ENCODE measurements at regions not wholly inside any gene's neighbourhood (a gene's known extent, or its start where the extent isn't known, plus 50 kb on each side); places are given as distances from the start of the nearest gene placed in this dataset.

DNA sequence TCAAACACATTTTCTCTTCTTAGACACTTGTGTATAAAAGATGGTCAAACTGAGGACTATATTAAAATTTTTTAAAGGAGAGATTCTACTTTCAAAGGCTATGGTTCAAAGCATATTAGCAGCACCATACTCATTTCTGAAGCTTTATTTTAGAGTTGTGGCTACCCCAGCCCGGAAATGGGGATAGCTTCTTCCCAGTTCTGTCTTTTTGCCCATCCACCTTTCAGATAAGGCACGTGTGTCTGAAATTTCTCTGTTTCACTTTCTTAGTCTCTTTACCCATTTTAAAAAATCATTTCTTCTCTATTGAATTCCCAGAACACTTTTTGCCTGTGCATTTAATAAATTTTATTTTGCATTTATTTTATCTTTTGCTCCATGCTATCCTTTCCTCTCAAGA, 431.5 kb downstream of the RNF144A start:
- Histone ChIP-seq H3K36me3 (ENCODE audit: control insufficient read depth, low read length) (no peaks in the 10 kb centered on the region), H3K27me3 (ENCODE audit: control insufficient read depth, low read length) (no peaks in the 10 kb centered on the region; the same call in 1 of the 2 replicates), H3K4me3 (ENCODE audit: low read length) (no peak overlapping the region), H3K79me2 (ENCODE audit: control insufficient read depth, low read length) (no peaks in the 10 kb centered on the region), H3K9me2 (replicated peaks; ENCODE audit: control insufficient read depth, low read length) (no peaks in the 10 kb centered on the region), H3K27ac (ENCODE audit: low read depth, low read length) (no peak overlapping the region), H3F3A (ENCODE audit: control insufficient read depth, insufficient read depth) (no peaks in the 10 kb centered on the region), H4K20me1 (ENCODE audit: control insufficient read depth, insufficient read depth, low read depth, low read length) (no peaks in the 10 kb centered on the region), H3K9me3 (ENCODE audit: control insufficient read depth, insufficient read depth, low read length) (no peaks in the 10 kb centered on the region), H3K4me1 (ENCODE audit: control insufficient read depth, low read length) (no peaks in the 10 kb centered on the region), H3K4me2 (ENCODE audit: low read length) (no peak overlapping the region)
- TF ChIP-seq CTCF (IDR thresholded peaks at IDR 0.05; ENCODE audit: low read depth, low read length, poor library complexity, severe bottlenecking) (no peak), EZH2phosphoT487 (IDR thresholded peaks at IDR 0.05; ENCODE audit: borderline replicate concordance, low read length) (no peak)

- Histone ChIP-seq H4K20me1 (ENCODE audit: control insufficient read depth, insufficient read depth, low read depth, low read length) (no peaks in the 10 kb centered on the region), H3K27ac (ENCODE audit: low read depth, low read length) (no peak overlapping the region), H3K4me1 (ENCODE audit: control insufficient read depth, low read length) (no peaks in the 10 kb centered on the region), H3K9me3 (ENCODE audit: control insufficient read depth, insufficient read depth, low read length) (no peaks in the 10 kb centered on the region), H3K9me2 (replicated peaks; ENCODE audit: control insufficient read depth, low read length) (no peaks in the 10 kb centered on the region), H3K79me2 (ENCODE audit: control insufficient read depth, low read length) (no peaks in the 10 kb centered on the region), H3K4me2 (ENCODE audit: low read length) (no peak overlapping the region), H3K27me3 (ENCODE audit: control insufficient read depth, low read length) (no peaks in the 10 kb centered on the region; the same call in 1 of the 2 replicates), H3K4me3 (ENCODE audit: low read length) (no peak overlapping the region), H3K36me3 (ENCODE audit: control insufficient read depth, low read length) (no peaks in the 10 kb centered on the region), H3F3A (ENCODE audit: control insufficient read depth, insufficient read depth) (no peaks in the 10 kb centered on the region)
- TF ChIP-seq CTCF (IDR thresholded peaks at IDR 0.05; ENCODE audit: low read depth, low read length, poor library complexity, severe bottlenecking), result no peak
- TF ChIP-seq EZH2phosphoT487 (IDR thresholded peaks at IDR 0.05; ENCODE audit: borderline replicate concordance, low read length), result no peak
These were observed 435.0 kb downstream of the RNF144A start for GRCh38 chr2:7352191-7352590.

DNA sequence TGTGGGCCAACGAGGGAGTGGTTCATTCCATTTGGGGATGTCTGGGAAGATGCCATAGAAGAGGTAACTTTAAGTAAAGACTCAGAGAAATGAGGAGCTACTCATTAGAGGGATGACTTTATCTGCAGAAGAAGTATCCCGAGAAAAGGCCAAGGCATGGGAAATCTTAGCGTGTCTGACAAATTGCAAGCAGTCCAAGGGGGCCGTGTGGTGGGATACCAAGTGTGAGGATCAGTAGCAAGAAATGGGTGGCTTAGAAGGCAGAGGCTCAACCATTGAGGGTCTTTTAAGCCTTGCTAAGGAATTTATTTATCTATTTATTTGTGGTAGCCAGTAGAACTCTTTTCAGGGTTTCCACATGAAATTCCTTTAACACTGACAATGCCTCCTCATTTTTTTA, 436.4 kb downstream of the RNF144A start:
- TF ChIP-seq CTCF (IDR thresholded peaks at IDR 0.05; ENCODE audit: low read depth, low read length, poor library complexity, severe bottlenecking) (no peak), EZH2phosphoT487 (IDR thresholded peaks at IDR 0.05; ENCODE audit: borderline replicate concordance, low read length) (no peak)
- Histone ChIP-seq H3K9me3 (ENCODE audit: control insufficient read depth, insufficient read depth, low read length) (no peaks in the 10 kb centered on the region), H3K9me2 (replicated peaks; ENCODE audit: control insufficient read depth, low read length) (no peaks in the 10 kb centered on the region)

GRCh38 chr2:7355781-7356180, 438.6 kb downstream of the RNF144A start:
- TF ChIP-seq CTCF (IDR thresholded peaks at IDR 0.05; ENCODE audit: low read depth, low read length, poor library complexity, severe bottlenecking) (no peak), EZH2phosphoT487 (IDR thresholded peaks at IDR 0.05; ENCODE audit: borderline replicate concordance, low read length) (no peak)
- no peaks in the 10 kb centered on the region for H3F3A ChIP-seq (ENCODE audit: control insufficient read depth, insufficient read depth)

More for the DNA sequence above, 436.4 kb downstream of the RNF144A start:
- Histone ChIP-seq H3K27ac (ENCODE audit: low read depth, low read length) (no peak overlapping the region), H4K20me1 (ENCODE audit: control insufficient read depth, insufficient read depth, low read depth, low read length) (no peaks in the 10 kb centered on the region), H3K4me3 (ENCODE audit: low read length) (no peak overlapping the region), H3K79me2 (ENCODE audit: control insufficient read depth, low read length) (no peaks in the 10 kb centered on the region), H3K36me3 (ENCODE audit: control insufficient read depth, low read length) (no peaks in the 10 kb centered on the region), H3K4me1 (ENCODE audit: control insufficient read depth, low read length) (no peaks in the 10 kb centered on the region), H3K4me2 (ENCODE audit: low read length) (no peak overlapping the region), H3F3A (ENCODE audit: control insufficient read depth, insufficient read depth) (no peaks in the 10 kb centered on the region), H3K27me3 (ENCODE audit: control insufficient read depth, low read length) (no peaks in the 10 kb centered on the region)

More at GRCh38 chr2:7355781-7356180, 438.6 kb downstream of the RNF144A start:
- Histone ChIP-seq H4K20me1 (ENCODE audit: control insufficient read depth, insufficient read depth, low read depth, low read length) (no peaks in the 10 kb centered on the region), H3K27me3 (ENCODE audit: control insufficient read depth, low read length) (no peaks in the 10 kb centered on the region; the same call in 1 of the 2 replicates), H3K9me3 (ENCODE audit: control insufficient read depth, insufficient read depth, low read length) (no peaks in the 10 kb centered on the region), H3K4me3 (ENCODE audit: low read length) (no peak overlapping the region), H3K79me2 (ENCODE audit: control insufficient read depth, low read length) (no peaks in the 10 kb centered on the region), H3K4me1 (ENCODE audit: control insufficient read depth, low read length) (no peaks in the 10 kb centered on the region), H3K9me2 (replicated peaks; ENCODE audit: control insufficient read depth, low read length) (no peaks in the 10 kb centered on the region), H3K36me3 (ENCODE audit: control insufficient read depth, low read length) (no peaks in the 10 kb centered on the region), H3K4me2 (ENCODE audit: low read length) (no peak overlapping the region), H3K27ac (ENCODE audit: low read depth, low read length) (no peak overlapping the region)

Measured in DOHH2 (cell line).